NCI-H2107 treated with DMSO at 0.1 percent for 48 hours (cell line): ENCODE measurements at regions not wholly inside any gene's neighbourhood (a gene's known extent, or its start where the extent isn't known, plus 50 kb on each side); places are given as distances from the start of the nearest gene placed in this dataset.

Source experiments
- DNase-seq: peaks from one replicate; lab custom pipeline; 2025; ENCODE audit not compliant: unreplicated experiment; lab: John Stamatoyannopoulos, UW

DNA sequence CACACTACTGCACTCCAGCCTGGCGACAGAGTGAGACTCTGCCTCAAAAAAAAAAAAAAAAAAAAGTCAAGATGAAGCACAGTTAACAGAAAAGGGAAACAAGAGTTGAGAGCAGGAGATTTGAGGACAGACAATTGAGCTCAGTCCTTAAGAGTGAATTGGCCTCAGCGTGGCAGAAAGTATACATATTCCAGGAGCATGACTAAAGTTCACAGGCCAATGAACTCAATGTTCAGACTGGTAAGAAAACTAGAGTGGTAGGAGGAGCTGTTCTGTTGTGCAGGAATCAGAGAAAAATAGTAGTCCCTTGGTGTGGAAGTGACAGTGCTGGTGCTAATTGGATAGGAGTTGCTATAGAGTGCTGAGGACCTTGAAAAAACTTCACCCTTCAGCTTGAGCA lies 60.0 kb downstream of the NRN1 start:
- no peak for DNase-seq

DNA sequence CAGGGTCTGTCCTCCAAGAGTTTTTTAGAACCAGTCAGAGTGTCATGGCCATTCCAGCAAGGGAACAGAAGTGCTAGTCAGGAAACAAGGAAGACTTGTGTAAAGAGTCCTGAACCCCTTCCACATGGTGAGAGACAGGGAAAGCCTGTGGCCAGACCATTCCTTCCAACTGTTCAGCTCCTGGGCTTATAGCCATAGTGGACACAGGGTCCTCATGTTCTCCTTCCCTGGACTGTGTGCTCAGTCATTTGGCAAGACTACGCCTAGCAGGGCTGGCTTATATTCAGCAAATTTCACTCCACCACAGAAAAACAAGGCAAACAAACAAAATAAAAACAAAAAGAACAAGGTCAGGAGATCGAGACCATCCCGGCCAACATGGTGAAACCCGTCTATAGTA lies 60.5 kb downstream of the NRN1 start:
- DNase-seq = no peak

DNA sequence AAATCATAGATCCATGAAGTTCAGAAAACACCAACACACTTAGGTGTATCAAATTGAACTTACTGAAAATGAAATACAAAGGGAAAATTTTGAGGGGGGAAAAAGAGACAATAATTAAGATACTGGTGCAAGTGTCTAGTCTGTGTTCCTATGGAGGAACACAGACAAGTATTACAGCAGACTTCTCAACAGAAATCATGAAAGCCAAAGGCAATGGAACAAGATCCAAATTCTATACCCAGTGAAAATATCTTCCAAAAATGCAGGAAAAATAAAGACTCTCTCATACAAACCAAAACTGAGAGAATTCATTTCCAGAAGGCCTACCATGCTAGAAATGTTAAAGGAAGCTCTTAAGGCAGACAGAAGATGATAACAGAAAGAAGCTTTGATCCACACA lies 63.1 kb downstream of the NRN1 start:
- DNase-seq = no peak

DNA sequence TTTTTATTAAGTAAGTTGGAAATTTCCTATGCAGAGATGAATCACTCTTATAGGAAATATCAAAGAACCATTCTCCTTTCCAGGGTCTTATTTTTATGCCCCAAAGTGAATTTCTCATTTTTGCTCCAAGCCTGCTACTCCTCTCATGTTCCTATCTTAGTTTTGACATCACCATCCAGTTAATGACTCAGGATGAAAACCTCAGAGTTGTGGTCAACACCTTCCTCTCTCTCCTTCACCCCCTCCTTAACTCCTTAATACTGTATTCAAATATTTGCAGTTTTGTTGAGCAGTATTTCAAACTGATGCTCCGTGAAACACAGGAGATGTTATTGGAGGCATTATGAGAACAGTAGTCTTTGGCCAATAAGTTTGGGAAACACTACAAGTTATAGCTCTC lies 64.1 kb downstream of the NRN1 start:
- no peak for DNase-seq

DNA sequence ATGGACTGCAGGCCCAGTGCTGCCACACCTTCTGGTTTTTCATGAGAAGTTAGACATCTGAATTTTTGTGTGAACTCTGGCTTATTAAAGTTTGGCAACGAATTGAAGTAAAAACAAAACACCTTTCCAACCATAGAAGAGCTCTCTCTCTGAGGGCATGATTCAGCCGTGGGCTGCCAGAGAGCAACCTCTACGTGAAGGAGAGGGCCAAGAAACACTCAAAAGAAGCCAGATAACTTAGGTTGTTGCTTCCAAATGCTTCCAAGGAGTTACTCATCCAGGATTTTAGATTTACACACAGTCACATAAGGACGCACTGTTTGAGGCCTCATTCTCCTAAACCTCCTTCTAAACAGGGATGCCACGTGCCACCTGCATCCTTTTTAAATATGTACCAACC lies 65.5 kb downstream of the NRN1 start:
- no peak for DNase-seq

DNA sequence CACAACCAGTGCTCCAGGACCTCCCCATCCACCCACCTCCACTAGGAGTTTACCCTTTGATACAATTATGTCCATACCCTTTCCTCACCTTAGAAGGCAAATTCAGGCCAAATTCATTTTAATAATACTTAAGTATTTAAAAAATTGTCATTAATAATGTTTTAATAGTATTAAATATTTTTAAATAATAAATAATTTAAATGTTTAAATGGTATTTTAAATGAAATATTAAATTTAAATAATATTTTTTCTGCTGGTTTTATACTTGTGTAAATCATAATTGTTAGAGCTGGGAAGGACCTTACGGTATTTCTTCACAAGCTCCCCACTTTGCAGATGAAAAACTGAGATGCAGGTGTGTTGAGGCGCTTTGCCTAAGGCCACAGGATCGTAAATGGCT lies 67.8 kb downstream of the NRN1 start:
- DNase-seq = no peak

DNA sequence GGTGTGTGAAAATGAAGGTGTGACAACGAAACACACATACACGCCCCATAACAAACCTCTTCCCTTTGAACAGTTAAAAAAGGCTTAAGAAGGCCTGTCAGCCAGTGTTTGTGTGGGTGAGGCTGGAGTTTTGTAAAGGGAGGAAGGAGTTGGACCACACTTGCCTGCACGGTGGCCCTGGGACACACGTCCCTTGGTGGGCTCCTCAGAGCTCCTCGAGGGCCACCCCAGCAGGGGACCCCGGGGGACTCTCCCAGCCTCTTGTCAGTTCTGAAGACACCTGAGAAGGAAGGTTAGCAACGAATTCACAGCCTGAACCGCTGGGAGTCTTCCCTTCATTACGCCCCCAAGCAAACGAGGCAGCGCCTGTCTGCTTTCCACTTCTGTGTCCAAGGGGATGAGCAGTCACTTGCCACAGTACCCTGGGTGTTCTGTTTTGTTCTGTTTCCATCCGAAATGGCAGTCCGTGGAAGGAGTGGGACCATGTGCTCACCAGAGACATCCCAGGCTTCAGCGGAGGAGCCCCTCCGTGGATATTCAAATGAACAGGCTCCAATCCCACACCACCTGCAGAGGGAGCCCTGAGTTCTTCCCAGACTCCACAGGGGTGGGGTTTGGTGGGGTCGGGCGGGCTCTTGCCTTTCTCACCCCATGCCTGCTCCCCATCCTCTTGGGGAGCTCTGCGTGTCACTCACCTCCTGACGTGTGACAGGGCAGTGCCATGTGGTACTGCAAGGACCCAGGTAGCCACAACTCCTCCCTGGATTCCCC lies 68.6 kb downstream of the NRN1 start:
- no peak for DNase-seq

DNA sequence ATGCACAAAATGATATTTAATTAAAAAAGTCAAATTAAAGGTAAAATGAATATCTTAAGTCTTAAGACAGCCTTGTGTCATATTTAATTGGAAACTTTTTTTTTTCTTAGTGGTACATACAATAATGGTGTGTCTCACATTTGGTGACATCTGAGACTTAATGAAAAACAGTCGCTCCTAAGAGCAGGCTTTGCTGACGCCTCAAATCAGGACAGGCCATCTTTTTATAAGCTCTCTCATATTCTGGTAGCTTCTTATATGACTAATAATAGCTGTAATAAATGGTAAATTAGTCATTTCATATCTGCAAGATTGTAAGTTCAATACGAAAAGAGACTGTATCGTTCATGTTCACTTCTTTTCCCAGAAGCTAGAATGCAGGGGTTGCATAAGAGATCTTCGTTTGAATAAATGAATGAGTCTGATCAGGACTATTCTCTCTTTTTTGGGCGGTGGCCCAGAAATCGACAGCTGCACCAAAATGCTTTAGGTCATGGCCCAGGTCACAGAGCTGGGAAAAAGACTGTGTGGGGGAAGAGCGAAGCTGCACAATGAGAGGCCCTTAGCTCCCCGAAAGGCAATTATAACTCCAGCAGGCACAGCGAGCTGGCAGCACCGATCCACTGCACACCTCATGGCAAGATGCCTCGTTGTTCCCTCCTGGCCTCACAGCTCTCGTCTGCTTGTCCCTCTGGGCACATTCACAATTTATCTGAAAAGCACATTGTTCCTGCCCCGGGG lies 69.4 kb downstream of the NRN1 start:
- no peak for DNase-seq

DNA sequence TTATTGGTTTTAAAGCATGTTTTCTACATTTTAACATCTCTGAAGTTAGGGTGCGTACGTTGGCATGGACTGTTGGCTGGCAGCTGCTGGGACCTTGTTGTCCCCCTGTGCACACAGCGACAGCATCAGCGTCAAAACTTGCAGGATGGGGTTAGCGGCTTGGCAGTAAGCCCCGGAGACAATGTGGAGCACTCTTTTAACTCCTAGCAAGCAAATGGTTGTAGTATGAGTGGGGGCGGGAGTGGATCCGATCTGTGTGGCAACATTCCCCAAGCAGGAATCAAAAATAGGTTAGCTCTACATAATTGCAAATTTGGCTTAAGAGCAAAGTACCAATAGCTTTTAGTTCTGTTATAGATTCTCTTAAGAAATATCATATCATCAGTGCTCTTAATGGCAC lies 70.1 kb downstream of the NRN1 start:
- no peak for DNase-seq

DNA sequence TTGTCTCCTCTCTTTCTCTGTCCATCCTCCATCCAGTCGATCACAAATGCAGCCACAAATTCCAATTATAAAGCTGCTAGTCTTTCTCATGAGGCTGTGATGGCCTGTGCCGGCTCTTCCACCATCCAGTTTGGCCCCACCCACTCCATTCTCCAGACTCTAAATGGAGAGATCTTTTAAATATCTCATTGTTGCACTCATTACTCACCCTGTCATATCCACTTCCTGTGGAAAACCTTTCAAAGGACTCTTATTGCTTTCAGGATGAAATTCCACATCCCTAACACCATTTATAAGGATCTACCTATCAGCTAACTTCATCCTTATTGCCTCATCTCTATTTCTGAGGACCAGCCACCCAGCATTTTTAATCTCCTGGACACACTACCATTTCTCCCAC lies 70.6 kb downstream of the NRN1 start:
- no peak for DNase-seq

DNA sequence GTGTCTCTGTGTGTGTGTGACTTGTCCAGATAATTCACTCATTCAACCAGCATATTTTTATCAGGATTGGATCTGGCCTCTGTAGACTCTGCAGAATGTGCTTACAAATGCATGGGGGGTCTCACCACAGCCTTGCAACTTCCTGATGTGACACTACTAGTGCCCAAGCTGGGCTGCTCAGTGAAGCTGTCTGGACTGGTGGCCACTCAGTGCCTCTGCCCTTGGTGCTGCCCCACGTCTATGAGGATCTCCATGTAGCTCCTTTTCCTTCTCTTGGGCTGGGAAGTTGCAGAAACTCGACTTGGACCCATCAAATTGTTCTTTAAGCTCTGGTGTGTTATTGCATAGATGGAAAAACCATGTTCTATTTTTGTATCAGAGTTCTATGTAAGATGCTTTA lies 75.8 kb downstream of the NRN1 start:
- DNase-seq = no peak

DNA sequence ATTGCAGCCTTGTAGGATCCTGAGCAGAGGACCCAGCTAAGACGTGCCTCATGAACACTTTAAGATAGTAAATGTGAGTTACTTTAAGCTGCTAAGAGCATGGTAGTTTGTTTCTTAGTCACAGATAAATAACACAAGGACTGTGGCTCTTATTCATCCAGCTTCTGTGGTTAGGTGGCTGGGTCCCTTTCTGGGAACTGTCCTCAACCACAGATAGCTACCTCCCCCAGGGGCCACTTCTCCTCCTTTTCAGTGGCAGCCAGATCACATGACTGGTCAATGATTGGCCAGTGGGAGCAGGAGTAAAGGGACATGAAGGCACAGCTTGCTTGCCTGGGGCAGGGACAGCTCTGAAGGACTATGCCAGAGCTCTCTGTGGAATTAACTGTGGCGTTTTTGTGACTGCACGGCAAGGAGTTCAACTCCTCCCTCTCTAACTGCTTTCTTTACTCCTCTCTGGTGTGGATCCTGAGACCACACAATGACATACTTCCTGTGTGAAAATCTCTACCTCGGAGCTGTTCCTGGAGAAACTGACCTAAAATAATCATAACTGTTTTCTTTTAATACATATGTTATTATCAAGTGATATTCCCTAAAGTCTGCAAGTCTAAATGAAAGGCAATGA lies 76.5 kb downstream of the NRN1 start:
- no peak for DNase-seq

DNA sequence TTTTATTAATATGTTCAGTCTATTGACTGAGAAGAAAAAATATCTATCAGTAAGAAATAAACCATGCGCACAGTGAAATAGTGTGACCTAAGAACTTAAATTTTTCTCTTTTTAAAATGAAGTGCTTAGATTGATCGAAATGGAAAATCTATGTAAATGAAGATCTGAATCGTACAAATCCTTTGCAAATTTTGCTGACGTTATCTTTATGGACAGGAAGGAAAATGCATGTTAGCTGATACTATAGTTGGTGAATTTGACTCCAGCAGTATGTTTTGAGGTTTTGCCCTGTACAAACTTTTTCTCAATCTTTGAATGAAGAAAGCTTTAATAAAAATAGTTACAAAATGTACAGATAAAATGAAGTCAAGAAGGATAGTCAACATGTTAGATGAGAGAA lies 82.9 kb downstream of the NRN1 start:
- no peak for DNase-seq

DNA sequence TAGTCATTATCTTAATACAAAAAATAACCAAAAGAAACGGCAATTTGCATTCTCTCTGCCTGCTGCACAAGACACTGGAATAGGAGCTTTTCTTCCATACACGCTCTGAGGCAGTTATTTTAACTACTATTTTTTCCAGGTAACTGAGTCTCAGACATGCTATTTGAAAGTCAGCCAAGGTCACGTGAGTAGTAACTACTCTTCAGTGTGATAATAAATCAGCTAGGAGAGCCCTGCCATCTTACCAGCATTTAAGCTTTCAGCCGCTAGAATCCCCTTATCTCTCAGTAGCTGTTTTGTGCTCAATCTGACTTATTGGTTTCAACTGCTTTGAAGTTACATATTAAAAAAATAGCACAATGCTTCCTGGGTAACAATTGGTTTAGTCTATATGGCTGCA lies 84.5 kb downstream of the NRN1 start:
- no peak for DNase-seq

DNA sequence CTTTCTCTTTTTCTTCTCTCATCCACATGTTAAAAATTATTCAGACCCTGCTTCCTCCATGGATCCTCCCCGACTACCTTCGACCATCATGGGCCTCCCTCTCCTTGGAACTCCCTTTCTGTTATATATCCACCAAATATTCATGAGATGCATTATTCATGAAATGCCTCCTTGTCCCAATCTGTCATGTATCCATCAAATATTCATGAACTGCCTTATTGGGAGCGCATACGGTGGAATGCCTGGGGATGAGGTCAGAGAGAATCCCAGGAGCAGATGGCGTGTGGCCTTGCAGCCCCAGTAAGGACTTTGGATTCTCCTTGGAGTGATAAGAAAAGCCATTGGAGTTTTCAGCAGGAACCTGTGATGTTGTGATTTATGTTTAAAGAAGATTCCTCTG lies 97.0 kb downstream of the NRN1 start:
- DNase-seq = no peak

DNA sequence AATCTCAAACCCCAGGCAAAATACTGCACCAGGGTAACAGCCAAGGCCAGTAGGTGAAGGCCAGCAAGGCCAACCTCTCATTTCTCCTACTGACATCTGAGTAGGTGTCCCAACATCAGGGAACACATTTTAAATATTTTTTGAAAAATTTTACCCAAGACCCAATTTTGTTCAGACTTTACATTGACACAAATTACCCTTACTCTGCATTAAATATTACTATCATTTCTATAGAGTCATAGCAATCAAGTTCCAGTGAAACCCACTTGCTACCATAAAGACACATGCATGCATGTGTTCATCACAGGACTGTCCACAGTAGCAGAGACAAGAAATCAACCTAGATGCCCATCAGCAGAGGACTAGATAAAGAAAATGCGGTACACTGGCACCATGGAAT lies 99.9 kb downstream of the NRN1 start:
- DNase-seq = no peak

DNA sequence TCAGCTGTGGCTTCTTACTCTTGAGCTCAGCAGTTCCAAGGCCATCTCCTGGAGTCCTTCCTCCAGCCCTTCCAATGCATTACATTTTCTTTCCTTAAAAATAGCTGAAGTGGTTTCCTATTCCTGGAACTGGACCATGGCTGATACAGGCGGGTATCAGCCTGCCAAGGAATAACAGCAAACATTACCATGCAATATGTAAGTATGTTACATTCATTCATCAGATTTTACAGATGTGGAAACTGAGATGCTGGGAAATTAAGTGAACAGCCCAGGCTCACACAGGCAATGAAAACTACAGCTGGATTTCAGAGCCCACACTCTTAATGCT lies 100.4 kb downstream of the NRN1 start:
- DNase-seq = no peak

DNA sequence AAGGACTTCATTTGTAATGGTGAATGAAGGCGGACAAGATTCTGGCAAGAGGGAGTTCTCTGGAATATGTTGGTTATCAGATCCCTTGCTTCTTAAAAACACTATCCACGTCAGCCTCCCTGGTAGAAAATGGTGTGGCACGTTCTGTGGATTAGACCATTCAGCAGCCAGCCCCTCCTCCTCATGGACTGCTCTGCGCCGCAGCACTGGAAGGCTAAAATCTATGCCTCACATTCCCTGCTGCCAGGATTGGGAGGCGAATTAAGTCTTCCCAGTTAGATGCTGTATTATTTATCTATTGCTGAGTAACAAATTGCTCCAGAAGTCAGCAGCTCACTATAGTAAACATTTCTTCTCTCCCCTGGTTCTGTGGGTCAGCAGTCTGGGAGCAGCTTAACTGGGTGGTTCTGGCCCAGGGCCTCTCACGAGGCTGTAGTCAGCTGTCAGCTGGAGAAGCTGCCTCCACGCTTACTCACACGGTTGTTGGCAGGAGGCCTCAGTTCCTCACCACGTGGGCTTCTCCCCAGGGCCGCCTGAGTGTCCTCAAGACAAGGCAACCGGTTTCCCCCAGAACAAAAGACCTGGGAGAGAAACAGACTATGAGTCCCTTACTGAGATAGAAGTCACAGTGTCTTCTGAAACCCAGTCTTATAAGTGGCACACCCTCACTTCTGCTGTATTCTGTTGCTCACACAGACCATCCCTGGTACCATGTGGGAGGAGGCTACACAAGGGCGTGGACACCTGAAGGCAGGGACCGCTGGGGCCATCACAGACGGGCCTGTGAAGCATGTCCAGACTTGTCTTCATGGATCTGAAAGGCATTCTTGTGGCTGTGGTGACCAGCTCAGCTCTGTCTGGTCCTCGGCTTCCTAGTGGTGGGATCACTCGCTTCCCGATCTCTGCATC lies 101.0 kb downstream of the NRN1 start:
- DNase-seq = no peak

DNA sequence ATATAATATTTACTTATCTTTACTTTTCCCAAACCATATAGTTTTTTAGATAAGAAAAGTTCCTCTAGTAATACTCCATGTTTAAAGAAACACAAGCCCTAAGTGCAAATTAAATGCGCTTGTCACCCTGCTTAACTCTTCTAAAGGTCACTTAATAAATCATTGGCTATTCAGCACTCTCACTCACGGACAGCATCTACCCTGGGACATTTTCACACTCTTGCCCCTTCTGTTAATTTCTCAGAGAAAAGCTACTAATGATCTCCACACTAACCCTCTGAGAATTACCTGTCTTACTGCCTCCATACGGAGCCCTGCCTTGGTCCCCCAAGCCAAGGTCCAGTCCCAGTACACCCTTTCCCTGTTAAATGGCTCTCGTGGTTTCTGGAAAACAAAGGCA lies 102.2 kb downstream of the NRN1 start:
- no peak for DNase-seq

DNA sequence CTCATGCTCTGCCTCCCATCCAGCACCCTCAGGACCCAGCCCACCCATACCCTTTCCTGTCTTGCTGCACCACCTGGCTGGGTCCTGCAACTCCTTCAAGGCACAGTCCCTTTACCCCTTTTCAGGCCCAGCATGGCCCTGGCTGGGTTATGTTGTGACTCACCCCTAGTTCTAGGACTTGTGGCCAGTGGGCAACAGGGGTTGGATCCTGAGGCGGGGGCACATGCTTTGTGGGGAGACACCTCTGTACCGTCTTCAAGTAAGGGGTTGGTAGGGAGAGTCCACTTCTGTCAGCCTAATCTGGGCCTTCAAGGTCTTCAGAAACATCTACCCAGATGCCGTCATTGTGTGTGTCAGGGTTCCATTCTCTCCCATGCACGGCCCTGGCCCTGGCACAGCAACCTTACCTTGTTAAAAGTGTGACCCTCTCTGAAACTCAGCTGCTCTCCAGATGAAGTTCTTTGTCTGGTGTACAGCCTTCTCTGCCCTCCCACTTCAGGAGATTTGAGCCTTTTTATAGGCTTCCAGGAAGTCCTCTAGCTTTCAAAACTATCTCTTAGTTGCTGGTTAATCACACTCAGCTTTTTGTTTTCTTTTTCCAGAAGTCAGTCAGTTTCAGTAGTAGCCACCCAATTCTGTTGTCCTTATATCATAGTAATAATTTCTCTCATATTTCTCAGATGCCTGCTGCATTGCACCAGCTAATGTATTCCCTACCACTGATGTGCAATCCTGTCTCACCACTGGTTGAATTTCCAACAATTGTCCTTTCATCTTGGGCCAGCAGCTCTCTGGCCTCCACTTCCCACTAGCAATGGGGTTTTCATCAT lies 107.3 kb downstream of the NRN1 start:
- no peak for DNase-seq

DNA sequence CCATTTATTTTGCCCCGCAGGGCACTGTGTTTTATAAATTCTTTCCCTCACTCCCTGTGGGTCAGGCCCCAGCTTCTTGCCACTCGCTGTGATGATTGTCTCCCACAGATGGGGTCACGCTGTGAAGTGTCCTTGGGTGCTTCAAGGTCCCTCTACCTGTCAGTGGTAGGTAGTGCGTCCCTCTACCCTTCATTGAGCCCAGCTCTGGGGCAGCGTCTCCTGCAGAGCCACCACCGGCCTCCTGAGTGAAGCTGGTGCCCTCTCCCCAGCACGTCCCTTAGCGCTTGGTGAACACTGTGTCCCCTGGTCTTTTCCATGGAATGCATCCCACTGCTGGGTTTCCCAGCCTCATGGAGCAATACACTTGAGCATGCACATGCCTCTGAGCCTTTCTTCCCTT lies 108.2 kb downstream of the NRN1 start:
- DNase-seq = no peak
